ENCODE measurements at regions not wholly inside any gene's neighbourhood (a gene's known extent, or its start where the extent isn't known, plus 50 kb on each side); places are given as distances from the start of the nearest gene placed in this dataset.
"Not testable (repeated sequence)": the region's sequence is repeated elsewhere in the genome, so short reads cannot be mapped to it uniquely, and the experiment has no call there.

- FAIRE-seq = no peak
These were observed 232.0 kb upstream of the PLXNA2 start for GRCh38 chr1:208475951-208476845.

- FAIRE-seq = no peak
These were observed 232.6 kb upstream of the PLXNA2 start for GRCh38 chr1:208476846-208477170.

- FAIRE-seq = no peak
These were observed 235.3 kb upstream of the PLXNA2 start for GRCh38 chr1:208479435-208479834.

GRCh38 chr1:208485512-208485911, 241.3 kb upstream of the PLXNA2 start:
- FAIRE-seq = no peak

GRCh38 chr1:208486677-208487076, 242.5 kb upstream of the PLXNA2 start:
- no peak for FAIRE-seq

GRCh38 chr1:208488432-208488831, 244.2 kb upstream of the PLXNA2 start:
- FAIRE-seq = not testable (repeated sequence)

GRCh38 chr1:208496467-208497371, 252.5 kb upstream of the PLXNA2 start:
- no peak for FAIRE-seq

GRCh38 chr1:208497866-208498541, 253.8 kb upstream of the PLXNA2 start:
- no peak for FAIRE-seq

GRCh38 chr1:208499026-208499425, 254.8 kb upstream of the PLXNA2 start:
- FAIRE-seq = peak; percentile 77

GRCh38 chr1:208499601-208500000, 255.4 kb upstream of the PLXNA2 start:
- FAIRE-seq = no peak

- no peak for FAIRE-seq
These were observed 256.2 kb upstream of the PLXNA2 start for GRCh38 chr1:208500375-208500774.

- FAIRE-seq = no peak
These were observed 257.4 kb upstream of the PLXNA2 start for GRCh38 chr1:208501542-208501941.

GRCh38 chr1:208503787-208504186, 259.6 kb upstream of the PLXNA2 start:
- FAIRE-seq = no peak

- no peak for FAIRE-seq
These were observed 262.6 kb upstream of the PLXNA2 start for GRCh38 chr1:208506812-208507211.

- no peak for FAIRE-seq
These were observed 264.9 kb upstream of the PLXNA2 start for GRCh38 chr1:208509072-208509471.

- FAIRE-seq = no peak
These were observed 266.2 kb upstream of the PLXNA2 start for GRCh38 chr1:208510192-208510952.

- no peak for FAIRE-seq
These were observed 267.2 kb upstream of the PLXNA2 start for GRCh38 chr1:208511242-208511860.

GRCh38 chr1:208513799-208514198, 269.6 kb upstream of the PLXNA2 start:
- FAIRE-seq = no peak

- FAIRE-seq = no peak
These were observed 270.9 kb upstream of the PLXNA2 start for GRCh38 chr1:208515129-208515528.

GRCh38 chr1:208516780-208517179, 272.6 kb upstream of the PLXNA2 start:
- FAIRE-seq = no peak

GRCh38 chr1:208520438-208521099, 276.4 kb upstream of the PLXNA2 start:
- no peak for FAIRE-seq

Data from A204.1 (cell line).